Mucosa of descending colon (tissue), 3 donors: ENCODE measurements at regions not wholly inside any gene's neighbourhood (a gene's known extent, or its start where the extent isn't known, plus 50 kb on each side); places are given as distances from the start of the nearest gene placed in this dataset.
A peak's percentile ranks its signal among the peaks of the same experiment; 100 is the strongest.

Experiments used
- ATAC-seq: fragments of 200-7000 bp; cut with Tn5 transposase; one replicate; pipeline ENCODE4 v1.9.1; 2020; ENCODE audit warnings: mild to moderate bottlenecking, moderate library complexity
- DNase-seq, 3 donors: peaks; one replicate each; pipeline ENCODE4 v3.0.0-alpha.2; 2020
- H3K36me3 ChIP-seq: fragments of 200-600 bp; one replicate; pipeline ENCODE4 v1.8.0; 2021; ENCODE audit warnings: low read depth, mild to moderate bottlenecking
- H3K4me1 ChIP-seq: fragments of 200-600 bp; one replicate; pipeline ENCODE4 v1.8.0; 2021; ENCODE audit warnings: low read depth, mild to moderate bottlenecking
- H3K4me3 ChIP-seq: fragments of 200-600 bp; one replicate; pipeline ENCODE4 v1.8.0; 2021; ENCODE audit warnings: mild to moderate bottlenecking
- H3K9me3 ChIP-seq: fragments of 200-600 bp; one replicate; pipeline ENCODE4 v1.8.0; 2021; ENCODE audit warnings: mild to moderate bottlenecking
- CTCF ChIP-seq: fragments of 200-600 bp; IDR thresholded peaks from one replicate; pipeline ENCODE4 v1.8.0; 2022; ENCODE audit warnings: antibody characterized with exemption, mild to moderate bottlenecking
- intact Hi-C, 2 donors: fragments of 100-400 bp; cut with DNase I in 1 of 2; cut with micrococcal nuclease in 1 of 2; formaldehyde crosslinking; loops; one replicate each; pipeline versions ENCODE4 v1.11.0 to v1.11.1; 2022; cut with DNase I, micrococcal nuclease
- donor health status: DM: no; HTN: no; CAD: no; lungs with moderate emphysema.
- donor health status: DM: no; HTN: no; CAD: no.
- donor health status: DM: no; HTN: yes; CAD: no.

DNA sequence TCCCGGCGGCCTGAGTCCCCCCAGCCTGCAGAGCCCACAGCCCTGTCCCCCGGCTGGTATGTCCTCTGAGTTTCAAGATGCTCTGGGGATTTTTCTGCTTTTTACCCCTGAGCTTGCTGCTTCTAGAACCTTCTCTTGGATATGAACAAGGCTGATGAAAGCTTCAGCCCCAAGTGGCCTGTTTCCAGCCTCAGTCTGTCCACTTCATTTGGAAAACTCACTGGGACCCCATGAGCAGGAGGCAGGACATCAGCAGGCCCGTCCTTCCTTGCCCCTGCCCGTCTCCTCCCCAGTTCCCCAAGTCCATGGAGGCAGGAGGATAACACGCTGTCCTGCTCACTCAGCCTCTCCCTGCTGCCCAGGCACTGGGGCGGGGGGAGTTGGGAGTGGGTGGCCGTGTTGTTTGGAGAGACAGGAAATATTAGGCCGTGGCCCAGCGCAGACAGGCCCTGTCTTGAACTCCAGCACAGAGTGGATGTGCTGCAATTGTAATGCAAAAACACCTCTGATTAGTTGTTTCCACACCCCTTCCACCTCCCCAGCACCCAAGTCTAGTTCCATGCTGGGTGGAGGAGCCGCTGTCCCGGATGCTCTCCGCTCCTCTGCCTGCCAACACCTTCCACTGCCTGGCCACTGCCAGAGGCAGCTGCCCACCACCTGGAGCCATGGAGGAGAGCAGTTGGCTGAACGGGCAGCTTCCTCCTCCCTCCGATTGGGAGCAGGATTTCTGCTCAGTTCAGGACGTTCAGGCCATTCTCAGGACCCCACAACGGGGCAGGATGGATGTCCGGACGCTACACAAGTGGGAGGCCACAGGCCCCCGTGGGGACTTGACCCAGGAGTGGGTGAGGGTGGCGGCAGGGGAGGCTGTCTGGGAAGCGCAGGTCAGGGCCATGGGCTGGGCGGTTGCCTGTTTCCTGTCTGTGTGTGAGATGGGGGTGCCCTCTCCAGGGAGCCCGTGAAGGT, 216.9 kb upstream of the GSE1 start:
- no peak for TF ChIP-seq CTCF
- ATAC-seq (no peak), DNase-seq (peak; percentile 6 to 50 (median 25))
- Histone ChIP-seq H3K4me3 (no peak overlapping the region), H3K9me3 (no peaks in the 10 kb centered on the region), H3K36me3 (no peaks in the 10 kb centered on the region), H3K4me1 (peaks cover 10% of the 10 kb centered on the region)
- intact Hi-C loops, result no loop called here

DNA sequence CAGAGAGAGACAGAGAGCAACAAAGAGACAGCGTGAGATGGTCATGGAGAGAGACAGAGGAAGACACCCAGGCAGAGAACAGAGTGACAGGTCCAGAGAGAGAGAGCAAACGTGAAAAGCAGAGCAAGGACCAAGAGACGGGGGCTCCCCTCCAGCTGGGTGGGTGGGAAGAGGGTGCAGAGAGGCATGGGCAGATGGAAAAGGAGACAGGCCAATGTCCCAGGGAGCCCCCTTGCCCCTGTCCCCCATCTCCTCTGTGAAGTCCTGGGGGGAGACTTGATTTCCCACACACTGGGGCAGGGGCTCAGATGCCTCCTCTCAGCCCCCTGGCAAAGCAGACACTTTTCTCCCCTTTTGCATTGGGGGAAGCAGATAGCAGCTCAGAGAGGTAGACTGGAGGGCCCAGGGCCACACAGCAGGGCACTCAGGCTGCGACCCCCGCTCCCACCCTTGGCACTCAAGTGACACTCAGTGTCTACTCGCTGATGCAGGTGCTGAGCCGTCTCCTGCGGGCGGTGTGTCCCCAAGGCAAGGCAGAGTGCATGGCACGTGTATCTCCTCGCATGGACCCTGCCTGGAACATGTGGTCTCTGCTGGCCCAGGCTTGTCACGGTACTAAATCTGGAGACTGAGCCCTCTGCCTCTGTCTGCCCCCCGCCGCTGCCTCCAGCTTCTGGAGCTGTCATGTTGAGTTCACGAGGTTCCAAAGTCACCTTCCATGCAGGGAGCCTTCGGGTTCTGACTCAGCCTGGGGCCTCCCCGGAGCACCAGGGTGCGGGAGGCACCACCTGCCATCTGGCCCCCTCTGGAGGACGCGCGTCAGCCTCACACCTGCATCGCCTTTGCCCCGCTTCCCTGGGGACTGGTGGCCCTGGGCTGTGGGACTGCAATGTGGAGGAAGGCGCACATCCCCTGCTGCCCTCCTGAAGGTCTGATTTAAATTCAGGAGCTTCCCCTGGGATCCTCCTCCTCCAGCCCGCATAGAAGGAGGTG, 215.9 kb upstream of the GSE1 start:
- peaks cover 10% of the 10 kb centered on the region for H3K4me1 ChIP-seq
- DNase-seq (peak; percentile 25 to 55 (median 55)), ATAC-seq (peak; percentile 66)
- H3K4me3 ChIP-seq, result no peak overlapping the region
- no peak for TF ChIP-seq CTCF
- H3K36me3 ChIP-seq, result no peaks in the 10 kb centered on the region
- intact Hi-C loops, result no loop called here
- no peaks in the 10 kb centered on the region for H3K9me3 ChIP-seq

- H3K9me3 ChIP-seq, result no peaks in the 10 kb centered on the region
- peak in 1 of 3 donors; percentile 34 for DNase-seq
- ATAC-seq, result no peak
- TF ChIP-seq CTCF, result no peak
- no peak overlapping the region for H3K4me3 ChIP-seq
- H3K36me3 ChIP-seq, result no peaks in the 10 kb centered on the region
- intact Hi-C loops, result no loop called here
- peaks cover 10% of the 10 kb centered on the region for H3K4me1 ChIP-seq
Observed at GRCh38 chr16:85398050-85398451, 215.1 kb upstream of the GSE1 start.

- H3K9me3 ChIP-seq, result no peaks in the 10 kb centered on the region
- DNase-seq (peak in 2 of 3 donors; percentile 2 to 17), ATAC-seq (no peak)
- TF ChIP-seq CTCF, result no peak
- intact Hi-C loops, result no loop called here
- H3K4me3 ChIP-seq, result no peak overlapping the region
- H3K4me1 ChIP-seq, result peaks cover 8% of the 10 kb centered on the region
- H3K36me3 ChIP-seq, result no peaks in the 10 kb centered on the region
Observed at GRCh38 chr16:85398688-85399582, 214.2 kb upstream of the GSE1 start.
